Rectal smooth muscle tissue (tissue), 1 donor: ENCODE measurements at regions not wholly inside any gene's neighbourhood (a gene's known extent, or its start where the extent isn't known, plus 50 kb on each side); places are given as distances from the start of the nearest gene placed in this dataset.
"Not testable (repeated sequence)": the region's sequence is repeated elsewhere in the genome, so short reads cannot be mapped to it uniquely, and the experiment has no call there.

ENCODE experiments used
- H3K27ac ChIP-seq: one replicate; pipeline ENCODE4 v1.7.0; 2013; ENCODE audit warnings: low read depth, low read length, inconsistent platforms
- H3K27me3 ChIP-seq: one replicate; pipeline ENCODE4 v1.7.0; 2013; ENCODE audit warnings: low read length; ENCODE audit not compliant: control insufficient read depth, insufficient read depth
- H3K36me3 ChIP-seq: one replicate; pipeline ENCODE4 v1.7.0; 2013; ENCODE audit warnings: low read length; ENCODE audit not compliant: control insufficient read depth, insufficient read depth
- H3K4me1 ChIP-seq: one replicate; pipeline ENCODE4 v1.7.0; 2013; ENCODE audit warnings: low read length; ENCODE audit not compliant: control insufficient read depth, insufficient read depth
- H3K4me3 ChIP-seq: one replicate; pipeline ENCODE4 v1.7.0; 2013; ENCODE audit warnings: low read length
- H3K9ac ChIP-seq: one replicate; pipeline ENCODE4 v1.7.0; 2013; ENCODE audit warnings: low read length

DNA sequence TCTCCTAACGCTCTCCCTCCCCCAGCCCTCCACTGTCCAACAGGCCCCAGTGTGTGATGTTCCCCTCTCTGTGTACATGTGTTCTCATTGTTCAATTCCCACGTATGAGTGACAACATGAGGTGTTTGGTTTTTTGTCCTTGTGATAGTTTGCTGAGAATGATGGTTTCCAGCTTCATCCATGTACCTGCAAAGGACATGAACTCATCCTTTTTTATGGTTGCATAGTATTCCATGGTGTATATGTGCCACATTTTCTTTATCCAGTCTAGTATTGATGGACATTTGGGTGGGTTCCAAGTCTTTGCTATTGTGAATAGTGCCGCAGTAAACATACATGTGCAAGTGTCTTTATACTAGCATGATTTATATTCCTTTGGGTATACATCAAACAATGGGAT lies 347.4 kb downstream of the MAGEE1 start:
- not testable (repeated sequence) for H3K27me3 ChIP-seq, H3K4me3 ChIP-seq

DNA sequence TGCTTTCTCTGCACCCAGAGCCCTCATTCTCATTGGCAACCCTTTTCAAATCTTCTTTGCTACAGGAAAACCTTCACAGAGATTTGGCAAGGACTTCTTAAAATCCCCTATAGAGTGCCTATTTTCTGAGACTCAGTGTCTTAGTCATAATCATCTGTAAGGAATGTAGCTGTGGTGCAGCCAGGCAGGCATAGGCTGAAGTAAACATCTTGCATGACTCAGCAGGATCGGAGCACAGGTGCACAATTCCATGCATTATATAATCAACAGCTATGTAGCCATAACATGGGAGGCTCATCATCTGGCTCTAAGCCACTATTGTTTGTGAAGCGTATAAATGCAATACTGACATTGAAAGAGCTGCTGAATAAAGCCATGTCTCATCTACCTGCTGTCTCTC lies 368.8 kb downstream of the MAGEE1 start:
- no peak overlapping the region for H3K27ac ChIP-seq
- no peaks in the 10 kb centered on the region for H3K4me1 ChIP-seq
- H3K9ac ChIP-seq, result no peak overlapping the region
- H3K4me3 ChIP-seq, result no peak overlapping the region
- H3K36me3 ChIP-seq, result no peaks in the 10 kb centered on the region
- H3K27me3 ChIP-seq, result no peaks in the 10 kb centered on the region

More for the DNA sequence above, 347.4 kb downstream of the MAGEE1 start:
- H3K4me1 ChIP-seq, H3K9ac ChIP-seq, H3K27ac ChIP-seq, H3K36me3 ChIP-seq: not testable (repeated sequence)

DNA sequence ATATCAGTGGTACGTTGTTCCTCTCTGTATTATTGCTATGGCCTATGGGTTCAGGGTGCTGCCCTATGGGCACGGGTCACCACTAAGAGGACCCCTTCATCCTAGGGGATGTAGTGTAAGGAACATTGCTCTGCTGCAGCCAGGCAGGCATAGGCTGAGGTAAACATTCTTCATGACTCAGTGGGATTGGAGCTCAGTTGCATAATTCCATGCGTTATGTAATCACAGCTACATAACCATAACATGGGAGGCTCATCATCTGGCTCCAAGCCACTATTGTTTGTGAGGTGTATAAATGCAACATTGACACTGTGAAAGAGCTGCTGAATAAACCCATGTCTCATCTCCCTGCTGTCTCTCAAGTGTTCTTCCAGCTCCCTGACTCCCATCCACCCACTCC lies 375.2 kb downstream of the MAGEE1 start:
- H3K4me3 ChIP-seq, result no peak overlapping the region
- H3K9ac ChIP-seq, result no peak overlapping the region
- H3K27ac ChIP-seq, result no peak overlapping the region
- H3K36me3 ChIP-seq, result no peaks in the 10 kb centered on the region
- no peaks in the 10 kb centered on the region for H3K4me1 ChIP-seq
- no peaks in the 10 kb centered on the region for H3K27me3 ChIP-seq

DNA sequence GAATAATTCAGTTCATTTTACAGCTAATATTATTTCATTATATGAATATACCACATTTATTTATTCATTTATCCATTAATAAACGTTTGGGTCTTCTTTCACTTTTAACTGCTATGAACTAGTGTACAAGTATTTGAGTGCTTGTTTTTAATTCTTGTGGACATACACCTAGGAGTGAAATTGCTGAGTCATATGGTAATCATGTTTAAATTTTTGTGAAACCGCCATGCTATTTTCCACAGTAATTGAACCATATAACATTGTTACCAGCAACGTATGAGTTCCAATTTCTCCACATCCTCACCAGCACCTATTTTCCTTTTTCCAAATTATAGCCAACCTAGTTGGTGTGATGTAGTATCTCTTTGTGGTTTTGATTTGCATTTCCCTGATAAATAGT lies 388.2 kb downstream of the MAGEE1 start:
- Histone ChIP-seq H3K27me3 (no peaks in the 10 kb centered on the region), H3K4me1 (no peaks in the 10 kb centered on the region), H3K9ac (no peak overlapping the region), H3K27ac (no peak overlapping the region), H3K36me3 (no peaks in the 10 kb centered on the region), H3K4me3 (no peak overlapping the region)

DNA sequence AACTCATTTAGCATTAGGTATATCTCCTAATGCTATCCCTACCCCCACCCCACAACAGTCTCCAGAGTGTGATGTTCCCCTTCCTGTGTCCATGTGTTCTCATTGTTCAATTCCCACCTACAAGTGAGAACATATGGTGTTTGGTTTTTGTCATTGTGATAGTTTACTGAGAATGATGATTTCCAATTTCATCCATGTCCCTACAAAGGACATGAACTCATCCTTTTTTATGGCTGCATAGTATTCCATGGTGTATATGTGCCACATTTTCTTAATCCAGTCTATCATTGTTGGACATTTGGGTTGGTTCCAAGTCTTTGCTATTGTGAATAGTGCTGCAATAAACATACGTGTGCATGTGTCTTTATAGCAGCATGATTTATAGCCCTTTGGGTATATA lies 389.8 kb downstream of the MAGEE1 start:
- H3K4me3 ChIP-seq, H3K27ac ChIP-seq, H3K4me1 ChIP-seq, H3K9ac ChIP-seq, H3K27me3 ChIP-seq, H3K36me3 ChIP-seq: not testable (repeated sequence)

DNA sequence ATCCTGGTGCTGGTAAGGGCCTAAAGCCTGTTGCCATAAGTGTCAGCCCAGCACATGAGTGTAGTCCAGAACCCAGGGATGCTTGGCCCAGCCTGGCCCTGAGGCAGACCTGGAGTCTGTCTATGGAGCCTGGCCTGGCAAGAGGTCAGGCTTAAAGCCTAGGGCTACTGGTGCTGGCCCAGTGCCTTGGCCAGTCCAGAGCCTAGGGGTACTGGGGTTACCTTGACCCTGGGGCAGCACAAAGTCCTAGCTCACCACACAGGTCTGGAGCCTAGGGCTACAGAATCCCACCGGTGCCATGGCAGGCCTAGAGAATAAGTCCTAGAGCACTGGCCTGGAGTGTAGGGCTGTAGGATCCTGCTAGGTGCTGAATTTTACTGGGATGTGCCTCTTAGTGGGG lies 393.8 kb downstream of the MAGEE1 start:
- Histone ChIP-seq H3K4me3 (no peak overlapping the region), H3K27me3 (no peaks in the 10 kb centered on the region), H3K9ac (no peak overlapping the region), H3K27ac (no peak overlapping the region), H3K36me3 (no peaks in the 10 kb centered on the region), H3K4me1 (no peaks in the 10 kb centered on the region)

DNA sequence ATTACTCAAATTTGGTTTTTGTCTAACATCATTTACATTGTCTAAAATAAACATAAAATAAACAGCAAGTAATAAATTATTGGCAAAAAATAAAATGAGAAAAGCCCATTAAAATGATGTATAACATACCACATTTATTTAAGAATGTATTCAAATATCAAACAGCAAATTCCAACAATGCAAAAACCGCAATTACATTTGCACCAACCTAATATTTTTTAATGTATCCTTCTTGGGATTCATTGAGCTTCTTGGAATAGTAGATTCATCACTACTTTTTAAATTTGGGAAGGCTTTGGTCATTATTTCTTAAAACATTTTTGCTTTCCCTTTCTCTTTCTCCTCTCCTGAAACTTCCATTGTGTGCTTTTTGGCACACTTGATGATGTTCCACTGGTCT lies 400.2 kb downstream of the MAGEE1 start:
- no peak overlapping the region for H3K27ac ChIP-seq
- no peak overlapping the region for H3K9ac ChIP-seq
- H3K36me3 ChIP-seq, result no peaks in the 10 kb centered on the region
- no peaks in the 10 kb centered on the region for H3K4me1 ChIP-seq
- H3K4me3 ChIP-seq, result no peak overlapping the region
- H3K27me3 ChIP-seq, result no peaks in the 10 kb centered on the region

DNA sequence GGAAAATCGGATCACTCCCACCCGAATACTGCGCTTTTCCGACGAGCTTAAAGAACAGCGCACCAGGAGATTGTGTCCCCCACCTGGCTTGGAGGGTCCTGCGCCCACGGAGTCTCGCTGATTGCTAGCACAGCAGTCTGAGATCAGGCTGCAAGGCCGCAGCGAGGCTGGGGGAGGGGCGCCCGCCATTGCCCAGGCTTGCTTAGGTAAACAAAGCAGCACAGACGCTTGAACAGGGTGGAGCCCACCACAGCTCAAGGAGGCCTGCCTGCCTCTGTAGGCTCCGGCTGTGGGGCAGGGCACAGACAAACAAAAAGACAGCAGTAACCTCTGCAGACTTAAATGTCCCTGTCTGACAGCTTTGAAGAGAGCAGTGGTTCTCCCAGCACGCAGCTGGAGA lies 413.4 kb downstream of the MAGEE1 start:
- H3K9ac ChIP-seq, H3K4me1 ChIP-seq, H3K27ac ChIP-seq, H3K4me3 ChIP-seq, H3K27me3 ChIP-seq, H3K36me3 ChIP-seq: not testable (repeated sequence)

DNA sequence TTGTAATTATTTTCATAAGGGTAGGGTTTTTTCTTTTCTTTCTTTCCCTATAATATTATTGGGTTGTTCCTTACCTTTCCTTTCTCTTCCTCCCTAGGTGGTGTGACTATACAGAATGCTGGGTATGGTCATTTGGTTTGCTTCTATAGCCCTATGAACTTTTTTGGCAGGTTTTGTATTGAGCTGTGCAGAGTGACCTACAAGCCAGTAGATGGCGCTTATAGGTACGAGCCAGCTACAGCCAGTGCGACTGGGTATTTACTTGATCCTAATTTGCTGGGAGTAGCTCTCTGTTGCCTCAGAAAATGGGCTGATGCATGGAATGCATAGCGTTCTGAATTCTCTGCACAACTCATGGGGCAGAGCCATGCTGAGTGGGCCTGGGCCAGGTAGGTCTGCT lies 423.3 kb downstream of the MAGEE1 start:
- H3K4me1 ChIP-seq, result no peaks in the 10 kb centered on the region
- no peak overlapping the region for H3K4me3 ChIP-seq
- no peaks in the 10 kb centered on the region for H3K36me3 ChIP-seq
- no peaks in the 10 kb centered on the region for H3K27me3 ChIP-seq
- no peak overlapping the region for H3K9ac ChIP-seq
- no peak overlapping the region for H3K27ac ChIP-seq

DNA sequence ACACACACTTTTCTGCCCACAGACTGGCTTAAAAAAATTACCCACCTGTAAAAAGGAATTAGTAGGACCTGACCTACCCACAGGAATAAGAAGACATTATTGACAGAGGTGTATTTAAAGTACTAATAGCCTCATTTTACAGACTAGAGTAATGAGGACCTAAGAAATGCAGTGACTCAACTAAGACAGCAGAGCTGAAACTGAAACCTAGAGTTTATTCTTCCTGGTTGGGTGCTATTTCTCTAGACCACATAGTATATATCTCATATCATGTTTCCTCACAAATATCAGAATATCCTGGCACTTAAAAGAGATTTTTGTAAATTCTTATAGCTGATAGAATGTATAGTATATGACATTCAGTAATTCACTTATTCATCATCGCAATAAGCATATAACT lies 435.0 kb downstream of the MAGEE1 start:
- no peak overlapping the region for H3K27ac ChIP-seq
- H3K27me3 ChIP-seq, result no peaks in the 10 kb centered on the region
- H3K36me3 ChIP-seq, result no peaks in the 10 kb centered on the region
- H3K9ac ChIP-seq, result no peak overlapping the region
- no peak overlapping the region for H3K4me3 ChIP-seq
- no peaks in the 10 kb centered on the region for H3K4me1 ChIP-seq

DNA sequence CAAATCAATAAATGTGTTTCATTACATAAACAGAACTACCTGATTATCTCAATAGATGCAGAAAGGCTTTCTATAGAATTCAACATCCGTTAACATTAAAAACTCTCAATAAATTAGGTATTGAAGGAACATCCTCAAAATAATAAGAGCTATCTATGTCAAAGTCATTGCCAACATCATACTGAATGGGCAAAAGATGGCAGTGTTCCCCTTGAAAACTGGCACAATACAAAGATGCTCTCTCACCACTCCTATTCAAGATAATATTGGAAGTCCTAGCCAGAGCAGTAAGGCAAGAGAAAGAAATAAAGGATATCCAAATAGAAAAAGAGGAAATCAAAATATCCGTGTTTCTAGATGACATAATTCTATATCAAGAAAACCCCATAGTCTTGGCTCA lies 466.4 kb downstream of the MAGEE1 start:
- Histone ChIP-seq H3K36me3 (no peaks in the 10 kb centered on the region), H3K27me3 (no peaks in the 10 kb centered on the region), H3K27ac (no peak overlapping the region), H3K9ac (no peak overlapping the region), H3K4me1 (no peaks in the 10 kb centered on the region), H3K4me3 (no peak overlapping the region)

DNA sequence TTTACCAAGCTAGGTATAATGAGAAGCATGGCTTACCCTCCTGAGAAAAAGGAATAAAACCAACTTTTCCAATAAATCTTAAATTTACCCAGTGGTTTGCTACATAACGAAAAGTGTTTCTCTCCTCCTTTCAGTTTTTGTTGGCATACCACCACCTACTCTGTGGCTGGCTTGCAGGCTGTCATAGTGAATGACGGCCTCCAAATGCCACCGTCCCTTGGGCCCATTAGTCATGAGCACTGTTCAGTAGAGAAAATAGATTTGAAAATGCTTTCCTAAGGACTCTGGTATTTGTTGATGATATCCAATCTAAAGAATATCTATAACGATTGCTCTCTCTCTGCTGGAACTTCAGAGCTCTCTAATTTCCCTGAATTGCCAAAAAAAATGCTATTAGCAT lies 488.3 kb downstream of the MAGEE1 start:
- H3K4me1 ChIP-seq, result no peaks in the 10 kb centered on the region
- H3K36me3 ChIP-seq, result no peaks in the 10 kb centered on the region
- no peak overlapping the region for H3K9ac ChIP-seq
- H3K27me3 ChIP-seq, result no peaks in the 10 kb centered on the region
- no peak overlapping the region for H3K4me3 ChIP-seq
- H3K27ac ChIP-seq, result no peak overlapping the region

DNA sequence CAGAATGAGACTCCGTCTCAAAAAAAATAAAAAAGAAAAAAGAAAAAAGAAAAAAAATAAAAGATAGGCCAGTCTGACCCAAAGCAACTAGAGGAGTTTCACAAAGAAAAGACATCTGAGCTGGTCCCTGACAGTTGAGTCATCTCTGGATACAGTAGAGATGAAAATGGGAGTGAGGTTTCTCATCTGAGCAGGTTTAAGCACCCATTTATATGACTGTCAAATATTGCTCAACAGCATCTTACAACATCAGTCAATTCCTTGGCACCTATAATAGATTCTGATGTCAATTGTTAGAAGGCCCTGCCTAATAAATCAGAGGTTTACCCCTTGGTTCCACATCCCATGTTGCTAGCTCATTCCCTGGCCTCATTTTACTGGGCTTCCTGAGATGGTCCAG lies 490.5 kb downstream of the MAGEE1 start:
- H3K4me1 ChIP-seq, result no peaks in the 10 kb centered on the region
- no peak overlapping the region for H3K27ac ChIP-seq
- no peaks in the 10 kb centered on the region for H3K27me3 ChIP-seq
- H3K9ac ChIP-seq, result no peak overlapping the region
- H3K4me3 ChIP-seq, result no peak overlapping the region
- H3K36me3 ChIP-seq, result no peaks in the 10 kb centered on the region

DNA sequence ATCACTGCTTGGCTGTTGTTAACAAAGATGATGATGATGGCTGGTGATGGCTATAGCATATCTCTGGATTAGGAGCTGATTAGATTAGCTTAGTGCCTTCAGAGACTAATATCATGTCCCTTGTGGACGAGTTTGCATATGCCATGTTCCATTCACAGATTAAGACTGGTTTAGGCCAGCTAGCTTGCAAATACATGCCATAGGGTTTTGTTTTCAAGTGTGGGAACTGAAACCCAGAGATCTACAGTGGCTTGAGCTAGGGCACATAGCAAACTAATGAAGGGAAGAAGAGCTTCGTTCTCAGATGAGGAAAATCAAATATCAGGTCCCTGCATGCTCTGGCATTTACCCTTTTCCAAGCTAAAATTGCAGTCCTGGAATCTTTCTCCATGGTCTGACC lies 492.3 kb downstream of the MAGEE1 start:
- H3K27ac ChIP-seq, result no peak overlapping the region
- no peaks in the 10 kb centered on the region for H3K27me3 ChIP-seq
- H3K36me3 ChIP-seq, result no peaks in the 10 kb centered on the region
- no peaks in the 10 kb centered on the region for H3K4me1 ChIP-seq
- H3K9ac ChIP-seq, result no peak overlapping the region
- H3K4me3 ChIP-seq, result no peak overlapping the region
